PC-3 (cell line): ENCODE measurements at regions not wholly inside any gene's neighbourhood (a gene's known extent, or its start where the extent isn't known, plus 50 kb on each side); places are given as distances from the start of the nearest gene placed in this dataset.

ENCODE experiments used
- ATAC-seq: fragments of 200-7000 bp; cut with Tn5 transposase; 2 replicates; pipeline ENCODE4 v1.9.1; 2020; ENCODE audit warnings: mild to moderate bottlenecking, moderate library complexity
- BruUV-seq: library from RNA; stranded (reverse); fragments of 400-500 nt; replicated peaks from 2 replicates; lab custom pipeline; 2021; lab: Mats Ljungman, UMichigan
- CTCF ChIA-PET: fragments of 300-600 bp; sonication (Branson Sonifier 250); formaldehyde crosslinking; loops from one replicate; lab custom pipeline; 2022; ENCODE audit warnings: antibody characterized with exemption; lab: Charles Lee
- POLR2A ChIA-PET: fragments of 300-600 bp; sonication (Branson Sonifier 250); formaldehyde crosslinking; loops from one replicate; lab custom pipeline; 2022; ENCODE audit warnings: antibody characterized with exemption; ENCODE audit not compliant: unreplicated experiment; lab: Charles Lee
- DNase-seq: peaks from one replicate; pipeline ENCODE4 v3.0.0-alpha.2; 2015
- H2AFZ ChIP-seq: fragments of 300-600 bp; sonication (generic); 2 replicates; pipeline ENCODE4 v1.6.0; 2016; ENCODE audit warnings: antibody characterized with exemption, low read length
- H3F3A ChIP-seq: fragments of 300-600 bp; sonication (generic); one replicate; pipeline ENCODE4 v1.6.0; 2017; ENCODE audit warnings: antibody characterized with exemption, low read length, control low read depth, mild to moderate bottlenecking; ENCODE audit not compliant: unreplicated experiment
- H3K27ac ChIP-seq: fragments of 300-600 bp; sonication (generic); 2 replicates; pipeline ENCODE4 v1.5.1; 2016; ENCODE audit warnings: mild to moderate bottlenecking, low read length
- H3K27me3 ChIP-seq: fragments of 300-600 bp; sonication (generic); 2 replicates; pipeline ENCODE4 v1.6.1; 2016; ENCODE audit warnings: low read length, mixed read lengths
- H3K36me3 ChIP-seq: fragments of 300-600 bp; sonication (generic); 2 replicates; pipeline ENCODE4 v1.6.1; 2016; ENCODE audit warnings: low read depth, mixed run types, low read length, mixed read lengths
- H3K4me1 ChIP-seq: fragments of 300-600 bp; sonication (generic); 2 replicates; pipeline ENCODE4 v1.5.1; 2016; ENCODE audit warnings: low read length; ENCODE audit not compliant: insufficient read depth
- H3K4me2 ChIP-seq: fragments of 300-600 bp; sonication (generic); 2 replicates; pipeline ENCODE4 v1.6.0; 2016; ENCODE audit warnings: low read length
- H3K4me3 ChIP-seq: fragments of 300-600 bp; sonication (generic); 2 replicates; pipeline ENCODE4 v1.5.1; 2016; ENCODE audit warnings: mild to moderate bottlenecking, low read length, mixed read lengths
- H3K79me2 ChIP-seq: fragments of 300-600 bp; sonication (generic); 2 replicates; pipeline ENCODE4 v1.6.1; 2017; ENCODE audit warnings: low read length, mixed read lengths
- H3K9ac ChIP-seq: fragments of 300-600 bp; sonication (generic); 2 replicates; pipeline ENCODE4 v1.6.0; 2016; ENCODE audit warnings: mild to moderate bottlenecking, low read length
- H3K9me2 ChIP-seq: fragments of 300-600 bp; sonication (generic); replicated peaks from 2 replicates; pipeline ENCODE4 v1.6.1; 2016; ENCODE audit warnings: mixed run types, low read length, mixed read lengths
- H3K9me3 ChIP-seq: fragments of 300-600 bp; sonication (generic); 2 replicates; pipeline ENCODE4 v1.6.1; 2016; ENCODE audit warnings: low read length, mixed read lengths
- H4K20me1 ChIP-seq: fragments of 300-600 bp; sonication (generic); 2 replicates; pipeline ENCODE4 v1.6.1; 2016; ENCODE audit warnings: low read length, mixed read lengths
- CTCF ChIP-seq: fragments of 300-600 bp; sonication (generic); conservative IDR thresholded peaks from 2 replicates; pipeline ENCODE4 v1.5.1; 2017; ENCODE audit warnings: antibody characterized with exemption, low read depth, mild to moderate bottlenecking, low read length
- EZH2 ChIP-seq: fragments of 300-600 bp; sonication (generic); IDR thresholded peaks from one replicate; pipeline ENCODE4 v1.6.1; 2017; ENCODE audit warnings: antibody characterized with exemption, mild to moderate bottlenecking, low read length; ENCODE audit not compliant: unreplicated experiment
- EZH2phosphoT487 ChIP-seq: fragments of 300-600 bp; sonication (generic); IDR thresholded peaks from 2 replicates; pipeline ENCODE4 v1.6.1; 2018; ENCODE audit warnings: mild to moderate bottlenecking, antibody characterized with exemption, low read length, borderline replicate concordance
- intact Hi-C: fragments of 100-400 bp; cut with micrococcal nuclease; formaldehyde crosslinking; loops from 2 replicates; pipeline ENCODE4 v1.9.0; 2023

- no peak overlapping the region for H3K4me2 ChIP-seq
- TF ChIP-seq EZH2 (no peak), CTCF (no peak), EZH2phosphoT487 (no peak)
- H2AFZ ChIP-seq: no peak overlapping the region
- no TSS peak for BruUV-seq
- ATAC-seq (no peak), DNase-seq (no peak)
- H3K9me3 ChIP-seq: no peaks in the 10 kb centered on the region
- H3K4me1 ChIP-seq: no peaks in the 10 kb centered on the region
- H3F3A ChIP-seq: no peaks in the 10 kb centered on the region
- H3K27ac ChIP-seq: no peak overlapping the region
- ChIA-PET CTCF (no interaction called here), POLR2A (no interaction called here)
- no peak overlapping the region for H3K9ac ChIP-seq
- H3K36me3 ChIP-seq: no peaks in the 10 kb centered on the region
- H3K9me2 ChIP-seq: no peaks in the 10 kb centered on the region
- H3K27me3 ChIP-seq: peaks cover 18% of the 10 kb centered on the region; the same call in 1 of the 2 replicates
- no peak overlapping the region for H3K4me3 ChIP-seq
- no peaks in the 10 kb centered on the region for H3K79me2 ChIP-seq
- intact Hi-C loops: no loop called here
- H4K20me1 ChIP-seq: no peaks in the 10 kb centered on the region
Measured at GRCh38 chr11:11086979-11087378, 229.1 kb upstream of the ZBED5 start.

- DNase-seq: no peak
- Histone ChIP-seq H3K79me2 (no peaks in the 10 kb centered on the region), H3K27ac (no peak overlapping the region), H3F3A (no peaks in the 10 kb centered on the region), H2AFZ (no peak overlapping the region), H3K27me3 (peaks cover 29% of the 10 kb centered on the region), H3K4me1 (no peaks in the 10 kb centered on the region), H4K20me1 (no peaks in the 10 kb centered on the region), H3K4me2 (no peak overlapping the region), H3K4me3 (no peak overlapping the region), H3K9me3 (no peaks in the 10 kb centered on the region), H3K9ac (no peak overlapping the region), H3K36me3 (no peaks in the 10 kb centered on the region), H3K9me2 (no peaks in the 10 kb centered on the region)
- intact Hi-C loops: no loop called here
- no TSS peak for BruUV-seq
- ATAC-seq: no peak
- no peak for TF ChIP-seq CTCF
- POLR2A ChIA-PET: interaction anchor here (0.7 kb wide), 1 partner anchor 281 kb away, joined by 6 read pairs; no protein-coding TSS in a partner anchor
- CTCF ChIA-PET: no interaction called here
Measured at GRCh38 chr11:11085580-11085979, 227.7 kb upstream of the ZBED5 start.

- CTCF ChIA-PET: no interaction called here
- Histone ChIP-seq H4K20me1 (no peaks in the 10 kb centered on the region), H3K27ac (no peak overlapping the region), H3K79me2 (no peaks in the 10 kb centered on the region), H3K4me2 (no peak overlapping the region), H3F3A (no peaks in the 10 kb centered on the region), H3K4me1 (no peaks in the 10 kb centered on the region), H3K9me2 (no peaks in the 10 kb centered on the region), H3K27me3 (peaks cover 38% of the 10 kb centered on the region), H3K4me3 (no peak overlapping the region), H3K36me3 (no peaks in the 10 kb centered on the region), H3K9me3 (no peaks in the 10 kb centered on the region), H3K9ac (no peak overlapping the region), H2AFZ (no peak overlapping the region)
- DNase-seq: no peak
- intact Hi-C loops: no loop called here
- no peak for ATAC-seq
- POLR2A ChIA-PET: no interaction called here
- BruUV-seq: no TSS peak
- TF ChIP-seq CTCF: no peak
- no peak for TF ChIP-seq EZH2
- no peak for TF ChIP-seq EZH2phosphoT487
Measured at GRCh38 chr11:11084337-11084736, 226.5 kb upstream of the ZBED5 start.
